ENCODE measurements at regions not wholly inside any gene's neighbourhood (a gene's known extent, or its start where the extent isn't known, plus 50 kb on each side); places are given as distances from the start of the nearest gene placed in this dataset.

- Histone ChIP-seq H3K4me3 (replicated peaks; ENCODE audit: low read depth, low read length) (no peak overlapping the region), H3K27me3 (replicated peaks; ENCODE audit: control insufficient read depth, insufficient read depth, low read length) (no peaks in the 10 kb centered on the region; the same call in 1 of the 2 replicates), H3K36me3 (ENCODE audit: control insufficient read depth, insufficient read depth, low read length) (no peaks in the 10 kb centered on the region)
- TF ChIP-seq CTCF (IDR thresholded peaks at IDR 0.05; ENCODE audit: insufficient read depth, low read length, poor library complexity, severe bottlenecking), result no peak
- DNase-seq (ENCODE audit: extremely low read depth, insufficient read length), result no peak
These were observed 213.4 kb upstream of the GSE1 start for GRCh38 chr16:85399583-85400284.

- Histone ChIP-seq H3K36me3 (ENCODE audit: control insufficient read depth, insufficient read depth, low read length) (no peaks in the 10 kb centered on the region), H3K27me3 (replicated peaks; ENCODE audit: control insufficient read depth, insufficient read depth, low read length) (no peaks in the 10 kb centered on the region; the same call in 1 of the 2 replicates), H3K4me3 (replicated peaks; ENCODE audit: low read depth, low read length) (no peak overlapping the region)
- no peak for TF ChIP-seq CTCF (IDR thresholded peaks at IDR 0.05; ENCODE audit: insufficient read depth, low read length, poor library complexity, severe bottlenecking)
- DNase-seq (ENCODE audit: extremely low read depth, insufficient read length), result no peak
These were observed 212.6 kb upstream of the GSE1 start for GRCh38 chr16:85400305-85401205.

- Histone ChIP-seq H3K36me3 (ENCODE audit: control insufficient read depth, insufficient read depth, low read length) (no peaks in the 10 kb centered on the region), H3K27me3 (replicated peaks; ENCODE audit: control insufficient read depth, insufficient read depth, low read length) (no peaks in the 10 kb centered on the region; the same call in 1 of the 2 replicates), H3K4me3 (replicated peaks; ENCODE audit: low read depth, low read length) (no peak overlapping the region)
- no peak for TF ChIP-seq CTCF (IDR thresholded peaks at IDR 0.05; ENCODE audit: insufficient read depth, low read length, poor library complexity, severe bottlenecking)
- DNase-seq (ENCODE audit: extremely low read depth, insufficient read length), result no peak
These were observed 211.7 kb upstream of the GSE1 start for GRCh38 chr16:85401370-85401916.

GRCh38 chr16:85401917-85402766 lies 211.0 kb upstream of the GSE1 start:
- no peak for DNase-seq (ENCODE audit: extremely low read depth, insufficient read length)

More at GRCh38 chr16:85401917-85402766, 211.0 kb upstream of the GSE1 start:
- no peaks in the 10 kb centered on the region for H3K27me3 ChIP-seq (replicated peaks; ENCODE audit: control insufficient read depth, insufficient read depth, low read length)
- no peak overlapping the region for H3K4me3 ChIP-seq (replicated peaks; ENCODE audit: low read depth, low read length)
- H3K36me3 ChIP-seq (ENCODE audit: control insufficient read depth, insufficient read depth, low read length), result no peaks in the 10 kb centered on the region
- no peak for TF ChIP-seq CTCF (IDR thresholded peaks at IDR 0.05; ENCODE audit: insufficient read depth, low read length, poor library complexity, severe bottlenecking)
